Kidney (tissue), 13 donors: ENCODE measurements at regions not wholly inside any gene's neighbourhood (a gene's known extent, or its start where the extent isn't known, plus 50 kb on each side); places are given as distances from the start of the nearest gene placed in this dataset.
A peak's percentile ranks its signal among the peaks of the same experiment; 100 is the strongest.
"Not testable (repeated sequence)": the region's sequence is repeated elsewhere in the genome, so short reads cannot be mapped to it uniquely, and the experiment has no call there.

Source experiments
- DNase-seq, 5 donors: peaks; one replicate each; pipeline ENCODE4 v3.0.0-alpha.2; 2013 to 2020
- FAIRE-seq: peaks from 2 replicates; lab custom pipeline; 2012; peaks lifted over from hg19 to GRCh38; lab: Jason Lieb, UNC
- H3K27ac ChIP-seq, 2 donors: one replicate each; pipeline ENCODE4 v1.7.0; 2013; ENCODE audit warnings: low read depth in 2 of 2, low read length in 2 of 2, inconsistent platforms in 1 of 2
- H3K27me3 ChIP-seq: one replicate; pipeline ENCODE4 v1.7.1; 2013; ENCODE audit warnings: low read length, inconsistent platforms; ENCODE audit not compliant: control insufficient read depth, insufficient read depth
- H3K36me3 ChIP-seq, 3 donors: one replicate each; pipeline versions ENCODE4 v1.7.0 to v1.7.1; 2013; ENCODE audit warnings: low read length in 3 of 3, control low read depth in 1 of 3, inconsistent platforms in 1 of 3; ENCODE audit not compliant: insufficient read depth in 3 of 3, control insufficient read depth in 2 of 3
- H3K4me1 ChIP-seq, 3 donors: one replicate each; pipeline versions ENCODE4 v1.7.0 to v1.7.1; 2013; ENCODE audit warnings: low read length in 3 of 3, inconsistent platforms in 1 of 3, low read depth in 1 of 3; ENCODE audit not compliant: control insufficient read depth in 2 of 3, insufficient read depth in 2 of 3
- H3K4me3 ChIP-seq, 3 donors: one replicate each; pipeline versions ENCODE4 v1.7.0 to v1.8.1; 2013; ENCODE audit warnings: low read length in 3 of 3, control low read depth in 1 of 3, inconsistent platforms in 1 of 3
- H3K9ac ChIP-seq, 3 donors: one replicate each; pipeline versions ENCODE4 v1.7.0 to v1.7.1; 2013; ENCODE audit warnings: low read length in 3 of 3, control low read depth in 1 of 3, inconsistent platforms in 1 of 3
- H3K9me3 ChIP-seq, 3 donors: one replicate each; pipeline versions ENCODE4 v1.7.0 to v1.7.1; 2013; ENCODE audit warnings: low read length in 3 of 3, control low read depth in 1 of 3, inconsistent platforms in 1 of 3; ENCODE audit not compliant: control insufficient read depth in 2 of 3, insufficient read depth in 1 of 3
- intact Hi-C: fragments of 100-400 bp; cut with DNase I; formaldehyde crosslinking; loops from one replicate; pipeline ENCODE4 v1.11.1; 2022
- TF ChIP-seq, protein P1 (sequence below): IDR thresholded peaks from 3 replicates; pipeline ENCODE4 v1.5.1; 2012; ENCODE audit warnings: mild to moderate bottlenecking, moderate library complexity, borderline replicate concordance; ENCODE audit not compliant: insufficient read depth; ENCODE audit errors: extremely low read depth
- donor health status: control.
- donor health status: control.
- donor health status: control.
- donor health status: control.
- donor health status: control.
- donor health status: DM: yes; HTN: yes; CAD: no.
- donor health status: Normal renal cell carcinoma (clear cell type).

DNA sequence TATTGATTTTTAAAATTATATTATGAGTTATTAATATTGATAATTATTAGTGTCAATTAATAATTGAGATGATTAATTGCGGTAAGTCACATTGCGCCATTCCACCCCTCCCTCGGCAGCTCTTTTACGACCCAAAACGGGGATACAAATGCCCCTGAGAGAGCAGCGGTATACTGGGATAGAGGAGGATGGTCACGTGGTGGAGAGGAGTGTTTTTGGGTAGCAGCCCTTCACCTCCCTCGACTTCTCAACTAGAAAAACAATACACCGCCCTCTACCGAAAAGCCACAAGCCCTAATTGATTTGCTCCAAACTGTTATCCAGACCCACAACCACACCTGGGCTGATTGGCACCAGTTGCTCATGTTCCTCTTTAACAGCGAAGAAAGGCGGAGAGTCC lies 71.0 kb downstream of the DAPL1 start:
- H3K4me3 ChIP-seq, H3K9ac ChIP-seq, DNase-seq, H3K4me1 ChIP-seq, intact Hi-C loops, H3K36me3 ChIP-seq, H3K27me3 ChIP-seq, FAIRE-seq, H3K9me3 ChIP-seq, H3K27ac ChIP-seq: not testable (repeated sequence)

DNA sequence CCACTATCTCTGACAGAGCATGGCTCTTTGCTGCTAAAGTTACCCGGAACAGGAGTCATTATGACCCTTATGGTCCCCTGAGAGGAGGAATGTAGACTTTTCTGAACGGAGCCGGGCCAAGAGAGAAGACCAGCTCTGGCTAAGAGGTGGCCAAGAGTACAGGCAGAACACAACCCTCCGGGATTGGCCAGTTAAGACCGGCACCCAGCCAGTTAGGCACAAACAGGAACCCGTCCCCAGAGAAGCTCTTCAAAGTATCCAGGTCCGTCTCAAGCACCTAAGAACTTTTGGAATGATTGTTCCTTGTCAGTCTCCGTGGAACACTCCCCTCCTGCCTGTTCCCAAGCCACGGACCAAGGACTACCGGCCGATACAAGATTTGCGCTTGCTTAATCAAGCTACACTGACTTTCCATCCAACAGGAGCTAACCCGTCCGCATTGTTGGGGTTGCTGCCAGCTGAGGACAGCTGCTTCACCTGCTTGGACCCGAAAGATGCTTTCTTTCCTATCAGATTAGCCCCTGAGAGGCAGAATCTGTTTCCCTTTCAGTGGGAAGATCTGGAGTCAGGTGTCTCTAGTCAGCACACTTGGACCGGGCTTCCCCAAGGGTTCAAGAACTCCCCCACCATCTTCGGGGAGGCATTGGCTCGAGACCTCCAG lies 72.5 kb downstream of the DAPL1 start:
- H3K27me3 ChIP-seq, H3K36me3 ChIP-seq, H3K9ac ChIP-seq, H3K4me3 ChIP-seq, H3K9me3 ChIP-seq, H3K4me1 ChIP-seq, FAIRE-seq, intact Hi-C loops, H3K27ac ChIP-seq: not testable (repeated sequence)
- peak in 1 of 5 donors; percentile 49 for DNase-seq

DNA sequence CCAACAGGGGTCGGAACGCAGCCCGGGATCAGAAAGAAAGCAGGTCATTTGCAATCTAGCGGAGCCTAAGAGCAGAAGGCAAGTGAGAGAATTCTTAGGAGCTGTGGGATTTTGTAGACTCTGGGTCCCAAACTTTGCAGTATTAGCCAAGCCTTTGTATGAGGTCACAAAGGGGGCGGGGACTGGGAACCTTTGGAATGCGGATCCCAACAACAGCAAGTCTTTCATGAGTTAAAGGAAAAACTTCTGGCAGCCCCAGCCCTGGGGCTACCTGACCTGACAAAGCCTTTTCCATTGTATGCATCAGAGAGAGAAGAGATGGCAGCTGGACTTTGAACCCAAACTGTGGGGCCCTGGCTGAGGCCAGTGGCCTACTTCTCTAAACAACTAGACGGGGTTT lies 73.3 kb downstream of the DAPL1 start:
- H3K27me3 ChIP-seq, FAIRE-seq, H3K36me3 ChIP-seq, H3K9me3 ChIP-seq, H3K9ac ChIP-seq, DNase-seq, intact Hi-C loops, H3K4me1 ChIP-seq, H3K27ac ChIP-seq, H3K4me3 ChIP-seq: not testable (repeated sequence)

DNA sequence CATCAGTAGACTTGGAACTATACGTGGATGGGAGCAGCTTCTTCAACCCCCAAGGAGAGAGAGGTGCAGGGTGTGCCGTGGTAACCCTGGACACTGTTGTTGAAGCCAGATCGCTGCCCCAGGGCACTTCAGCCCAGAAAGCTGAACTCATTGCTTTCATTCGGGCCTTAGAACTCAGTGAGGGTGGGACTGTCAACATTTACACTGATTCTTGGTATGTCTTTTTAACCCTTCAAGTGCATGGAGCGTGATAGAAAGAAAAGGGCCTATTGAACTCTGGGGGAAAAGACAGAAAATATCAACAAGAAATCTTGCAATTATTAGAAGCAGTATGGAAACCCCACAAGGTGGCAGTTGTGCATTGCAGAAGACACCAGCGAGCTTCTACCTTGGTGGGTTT lies 74.0 kb downstream of the DAPL1 start:
- FAIRE-seq, intact Hi-C loops: not testable (repeated sequence)

DNA sequence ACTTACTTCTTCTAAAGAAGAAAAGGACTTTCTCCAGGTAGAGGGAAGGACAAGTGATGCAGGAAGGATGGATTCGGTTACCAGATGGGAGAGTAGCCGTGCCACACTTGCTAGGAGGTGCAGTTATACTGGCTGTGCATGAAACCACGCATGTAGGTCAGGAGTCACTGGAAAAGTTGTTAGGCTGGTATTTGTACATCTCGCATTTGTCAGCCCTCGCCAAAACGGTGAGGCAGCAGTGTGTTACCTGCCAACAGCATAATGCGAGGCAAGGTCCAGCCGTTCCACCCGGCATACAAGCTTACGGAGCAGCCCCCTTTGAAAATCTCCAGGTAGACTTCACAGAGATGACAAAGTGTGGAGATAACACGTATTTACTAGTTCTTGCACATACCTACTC lies 74.5 kb downstream of the DAPL1 start:
- FAIRE-seq, H3K27me3 ChIP-seq, DNase-seq, H3K4me1 ChIP-seq, intact Hi-C loops, H3K4me3 ChIP-seq, H3K27ac ChIP-seq, H3K9ac ChIP-seq, H3K36me3 ChIP-seq, H3K9me3 ChIP-seq: not testable (repeated sequence)

More for the DNA sequence above, 74.0 kb downstream of the DAPL1 start:
- H3K9me3 ChIP-seq, H3K4me3 ChIP-seq, H3K27ac ChIP-seq, H3K36me3 ChIP-seq, H3K4me1 ChIP-seq, H3K9ac ChIP-seq, DNase-seq, H3K27me3 ChIP-seq: not testable (repeated sequence)

DNA sequence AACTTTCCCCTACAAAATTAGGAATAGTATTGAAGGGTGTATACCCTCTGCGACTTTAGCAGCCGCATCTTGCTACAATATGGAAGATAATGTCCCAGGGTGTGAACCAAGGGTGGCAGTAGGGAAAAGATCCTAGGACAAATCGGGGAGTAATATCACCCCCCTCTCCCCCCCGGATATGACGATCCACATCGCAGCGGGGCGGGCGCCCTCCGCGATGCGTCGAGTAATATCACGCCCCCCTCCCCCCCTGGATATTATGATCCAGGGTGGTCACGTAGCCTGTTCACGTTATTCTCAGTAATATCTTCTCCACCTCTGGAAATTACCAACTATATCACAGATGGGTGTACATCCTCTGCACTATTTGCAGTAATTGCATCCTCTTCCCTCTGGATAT lies 82.9 kb downstream of the DAPL1 start:
- Histone ChIP-seq H3K27ac (no peak overlapping the region), H3K4me1 (no peaks in the 10 kb centered on the region), H3K9ac (no peak overlapping the region), H3K36me3 (no peaks in the 10 kb centered on the region), H3K4me3 (no peak overlapping the region), H3K27me3 (no peaks in the 10 kb centered on the region), H3K9me3 (no peaks in the 10 kb centered on the region)
- TF ChIP-seq, protein P1, sequence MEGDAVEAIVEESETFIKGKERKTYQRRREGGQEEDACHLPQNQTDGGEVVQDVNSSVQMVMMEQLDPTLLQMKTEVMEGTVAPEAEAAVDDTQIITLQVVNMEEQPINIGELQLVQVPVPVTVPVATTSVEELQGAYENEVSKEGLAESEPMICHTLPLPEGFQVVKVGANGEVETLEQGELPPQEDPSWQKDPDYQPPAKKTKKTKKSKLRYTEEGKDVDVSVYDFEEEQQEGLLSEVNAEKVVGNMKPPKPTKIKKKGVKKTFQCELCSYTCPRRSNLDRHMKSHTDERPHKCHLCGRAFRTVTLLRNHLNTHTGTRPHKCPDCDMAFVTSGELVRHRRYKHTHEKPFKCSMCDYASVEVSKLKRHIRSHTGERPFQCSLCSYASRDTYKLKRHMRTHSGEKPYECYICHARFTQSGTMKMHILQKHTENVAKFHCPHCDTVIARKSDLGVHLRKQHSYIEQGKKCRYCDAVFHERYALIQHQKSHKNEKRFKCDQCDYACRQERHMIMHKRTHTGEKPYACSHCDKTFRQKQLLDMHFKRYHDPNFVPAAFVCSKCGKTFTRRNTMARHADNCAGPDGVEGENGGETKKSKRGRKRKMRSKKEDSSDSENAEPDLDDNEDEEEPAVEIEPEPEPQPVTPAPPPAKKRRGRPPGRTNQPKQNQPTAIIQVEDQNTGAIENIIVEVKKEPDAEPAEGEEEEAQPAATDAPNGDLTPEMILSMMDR: no peak
- no peak for DNase-seq
- no peak for FAIRE-seq
- intact Hi-C loops: no loop called here
